Natural killer cell (primary cell): ENCODE measurements at regions not wholly inside any gene's neighbourhood (a gene's known extent, or its start where the extent isn't known, plus 50 kb on each side); places are given as distances from the start of the nearest gene placed in this dataset.

ENCODE experiments used
- ATAC-seq, 3 donors: fragments of 150-1000 bp in 2 of 3; fragments of 200-7000 bp in 1 of 3; cut with Tn5 transposase; 1 replicate in 1 of 3; 2 replicates in 2 of 3; pipeline ENCODE4 v1.10.0; 2021; ENCODE audit warnings: mild to moderate bottlenecking in 2 of 3, moderate library complexity in 2 of 3
- DNase-seq, 2 donors: peaks; one replicate each; pipeline versions ENCODE4 v3.0.0 to v3.0.0-alpha.2; 2013 to 2021; ENCODE audit warnings: mixed read lengths in 1 of 2
- H3K27ac ChIP-seq: one replicate; pipeline ENCODE4 v1.5.1; 2013; ENCODE audit warnings: mild to moderate bottlenecking, low read length
- H3K27me3 ChIP-seq: one replicate; pipeline ENCODE4 v1.6.1; 2013; ENCODE audit warnings: low read length; ENCODE audit not compliant: control insufficient read depth, insufficient read depth
- H3K36me3 ChIP-seq: one replicate; pipeline ENCODE4 v1.6.1; 2013; ENCODE audit warnings: low read length; ENCODE audit not compliant: control insufficient read depth, insufficient read depth
- H3K4me1 ChIP-seq: one replicate; pipeline ENCODE4 v1.6.1; 2013; ENCODE audit warnings: low read length; ENCODE audit not compliant: control insufficient read depth, insufficient read depth
- H3K4me3 ChIP-seq: one replicate; pipeline ENCODE4 v1.5.1; 2013; ENCODE audit warnings: low read length
- H3K9me3 ChIP-seq: one replicate; pipeline ENCODE4 v1.6.1; 2013; ENCODE audit warnings: low read length; ENCODE audit not compliant: control insufficient read depth, insufficient read depth
- H3K27ac Mint-ChIP-seq, 2 donors: one replicate each; pipeline ENCODE4 v1.8.0; 2022; ENCODE audit warnings: mild to moderate bottlenecking in 2 of 2, mixed read lengths in 2 of 2, moderate library complexity in 1 of 2
- H3K27me3 Mint-ChIP-seq, 2 donors: one replicate each; pipeline ENCODE4 v1.8.0; 2022; ENCODE audit warnings: low read depth in 2 of 2, mixed read lengths in 2 of 2
- H3K36me3 Mint-ChIP-seq: one replicate; pipeline ENCODE4 v1.8.0; 2022; ENCODE audit warnings: mixed read lengths
- H3K4me1 Mint-ChIP-seq, 2 donors: one replicate each; pipeline ENCODE4 v1.8.0; 2022; ENCODE audit warnings: mixed read lengths in 2 of 2
- H3K4me3 Mint-ChIP-seq: one replicate; pipeline ENCODE4 v1.8.0; 2022; ENCODE audit warnings: mild to moderate bottlenecking, moderate library complexity, mixed read lengths
- H3K9me3 Mint-ChIP-seq, 2 donors: one replicate each; pipeline ENCODE4 v1.8.0; 2022; ENCODE audit warnings: mixed read lengths in 2 of 2
- WGBS: methylation state at CpG from one replicate; pipeline ENCODE4 v1.1.7; 2013; ENCODE audit warnings: missing lambda C conversion rate; ENCODE audit not compliant: insufficient coverage; 5-methylcytosine and 5-hydroxymethylcytosine counted together
- intact Hi-C: fragments of 100-400 bp; cut with micrococcal nuclease; formaldehyde crosslinking; loops from one replicate; pipeline ENCODE4 v1.14.2; 2022
- TF ChIP-seq, protein P1 (sequence below): fragments of 200-600 bp; IDR thresholded peaks from one replicate; pipeline ENCODE4 v1.8.0; 2022; ENCODE audit warnings: antibody characterized with exemption

DNA sequence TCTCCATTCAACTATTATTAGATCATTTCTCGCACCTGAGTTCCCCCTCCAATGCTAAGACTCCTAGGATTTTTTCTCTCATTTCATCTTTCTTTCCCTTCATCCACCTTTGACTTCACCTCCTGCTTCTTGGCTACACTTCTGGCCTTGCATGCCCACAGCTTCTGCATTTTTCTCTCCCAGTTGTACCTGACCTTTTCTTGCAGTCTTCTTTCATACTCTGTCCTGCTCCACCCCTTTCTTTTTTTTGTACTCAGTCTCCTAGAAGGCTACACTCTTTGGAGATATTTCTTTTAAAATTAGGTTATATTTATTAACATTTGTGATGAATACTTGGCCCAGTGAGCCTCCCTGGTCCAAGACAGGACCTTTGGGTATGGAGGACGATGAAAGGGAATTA, 190.4 kb downstream of the DEPDC1B start:
- H3K27ac ChIP-seq = no peak overlapping the region
- H3K9me3 Mint-ChIP-seq = peaks cover 0 to 4% of the 10 kb centered on the region in 2 donors
- no peak overlapping the region for H3K4me3 ChIP-seq
- no peak overlapping the region for H3K4me3 Mint-ChIP-seq
- no peaks in the 10 kb centered on the region for H3K27me3 ChIP-seq
- no peaks in the 10 kb centered on the region for H3K36me3 ChIP-seq
- intact Hi-C loops = no loop called here
- no peak for ATAC-seq
- no peaks in the 10 kb centered on the region for H3K4me1 ChIP-seq
- no peak for DNase-seq
- TF ChIP-seq, protein P1, sequence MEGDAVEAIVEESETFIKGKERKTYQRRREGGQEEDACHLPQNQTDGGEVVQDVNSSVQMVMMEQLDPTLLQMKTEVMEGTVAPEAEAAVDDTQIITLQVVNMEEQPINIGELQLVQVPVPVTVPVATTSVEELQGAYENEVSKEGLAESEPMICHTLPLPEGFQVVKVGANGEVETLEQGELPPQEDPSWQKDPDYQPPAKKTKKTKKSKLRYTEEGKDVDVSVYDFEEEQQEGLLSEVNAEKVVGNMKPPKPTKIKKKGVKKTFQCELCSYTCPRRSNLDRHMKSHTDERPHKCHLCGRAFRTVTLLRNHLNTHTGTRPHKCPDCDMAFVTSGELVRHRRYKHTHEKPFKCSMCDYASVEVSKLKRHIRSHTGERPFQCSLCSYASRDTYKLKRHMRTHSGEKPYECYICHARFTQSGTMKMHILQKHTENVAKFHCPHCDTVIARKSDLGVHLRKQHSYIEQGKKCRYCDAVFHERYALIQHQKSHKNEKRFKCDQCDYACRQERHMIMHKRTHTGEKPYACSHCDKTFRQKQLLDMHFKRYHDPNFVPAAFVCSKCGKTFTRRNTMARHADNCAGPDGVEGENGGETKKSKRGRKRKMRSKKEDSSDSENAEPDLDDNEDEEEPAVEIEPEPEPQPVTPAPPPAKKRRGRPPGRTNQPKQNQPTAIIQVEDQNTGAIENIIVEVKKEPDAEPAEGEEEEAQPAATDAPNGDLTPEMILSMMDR = no peak
- no peaks in the 10 kb centered on the region for H3K4me1 Mint-ChIP-seq
- H3K36me3 Mint-ChIP-seq = no peaks in the 10 kb centered on the region
- no peaks in the 10 kb centered on the region for H3K9me3 ChIP-seq
- no peak overlapping the region for H3K27ac Mint-ChIP-seq
- no peaks in the 10 kb centered on the region for H3K27me3 Mint-ChIP-seq
- WGBS = 83% methylated on average over 2 of the region's 2 CpGs

DNA sequence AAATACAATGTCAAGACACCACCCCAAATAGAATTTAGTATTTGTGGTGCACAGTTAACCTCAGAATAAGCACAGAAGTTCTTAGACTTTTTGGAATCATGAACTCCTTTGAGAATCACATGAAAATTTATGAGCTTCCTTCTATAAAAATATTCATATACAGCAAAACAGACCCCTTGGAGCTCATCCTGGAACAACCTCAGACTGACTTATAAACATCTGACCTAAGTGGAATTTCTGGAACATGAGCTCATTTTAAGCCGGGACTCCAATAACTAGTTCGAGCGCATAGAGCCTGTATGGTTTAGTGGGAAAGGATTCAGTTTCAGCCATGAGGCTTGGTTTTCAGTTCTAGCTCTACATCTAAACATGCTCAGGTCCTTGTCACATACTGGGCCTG, 192.3 kb downstream of the DEPDC1B start:
- peaks cover 0 to 4% of the 10 kb centered on the region in 2 donors for H3K9me3 Mint-ChIP-seq
- H3K27me3 ChIP-seq = no peaks in the 10 kb centered on the region
- no peak overlapping the region for H3K4me3 ChIP-seq
- no peak for DNase-seq
- no peak overlapping the region for H3K27ac Mint-ChIP-seq
- H3K36me3 ChIP-seq = no peaks in the 10 kb centered on the region
- no peaks in the 10 kb centered on the region for H3K36me3 Mint-ChIP-seq
- WGBS = 97% methylated on average over 3 of the region's 3 CpGs
- TF ChIP-seq, protein P1 = no peak
- no peaks in the 10 kb centered on the region for H3K27me3 Mint-ChIP-seq
- no peaks in the 10 kb centered on the region for H3K4me1 ChIP-seq
- H3K4me1 Mint-ChIP-seq = no peaks in the 10 kb centered on the region
- H3K9me3 ChIP-seq = no peaks in the 10 kb centered on the region
- no peak overlapping the region for H3K4me3 Mint-ChIP-seq
- intact Hi-C loops = no loop called here
- ATAC-seq = no peak
- H3K27ac ChIP-seq = no peak overlapping the region

DNA sequence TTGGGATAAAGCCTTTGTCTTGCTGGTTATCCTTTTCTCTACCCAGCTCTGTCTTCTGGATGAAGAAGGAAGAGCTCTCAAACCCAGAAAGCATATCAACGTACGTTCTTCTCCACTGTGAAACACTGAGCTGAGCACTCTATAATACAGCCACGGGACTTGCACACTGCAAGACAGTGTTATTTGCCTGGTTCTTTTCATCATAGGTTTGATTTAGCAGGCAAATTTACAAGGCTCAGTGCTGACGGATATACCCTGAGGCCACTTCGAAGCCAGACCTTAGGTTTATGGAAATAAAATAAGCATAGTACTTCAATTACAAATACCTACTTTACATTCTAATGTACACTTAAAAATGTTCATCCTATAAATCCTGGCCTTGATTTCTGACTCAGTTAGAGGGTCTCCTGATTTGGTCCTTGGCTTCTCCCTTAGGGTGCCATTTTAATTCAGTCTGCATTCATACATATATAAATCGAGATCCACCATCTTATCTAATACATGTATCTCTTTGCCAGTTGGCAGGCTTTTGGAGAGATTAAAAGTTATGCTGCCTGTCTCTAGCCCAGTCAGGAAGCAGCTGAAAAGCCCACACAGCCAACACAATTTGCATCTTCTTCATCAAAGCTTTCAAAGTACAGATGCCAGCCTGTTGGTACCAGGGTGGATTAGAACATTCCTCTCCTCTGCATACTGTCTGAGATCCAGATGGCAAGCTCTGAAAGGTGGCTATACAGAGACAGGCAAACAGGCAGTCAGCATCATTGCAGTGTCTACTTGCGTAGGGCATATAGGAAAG, 194.4 kb downstream of the DEPDC1B start:
- no peaks in the 10 kb centered on the region for H3K36me3 ChIP-seq
- no peak for DNase-seq
- whole genome bisulfite sequencing = 88% methylated on average over 7 of the region's 7 CpGs
- peaks cover 0 to 3% of the 10 kb centered on the region in 2 donors for H3K9me3 Mint-ChIP-seq
- TF ChIP-seq, protein P1 = no peak
- intact Hi-C loops = no loop called here
- H3K27me3 ChIP-seq = no peaks in the 10 kb centered on the region
- no peaks in the 10 kb centered on the region for H3K9me3 ChIP-seq
- no peak overlapping the region for H3K4me3 Mint-ChIP-seq
- H3K4me3 ChIP-seq = no peak overlapping the region
- no peak for ATAC-seq
- no peaks in the 10 kb centered on the region for H3K36me3 Mint-ChIP-seq
- H3K27ac Mint-ChIP-seq = no peak overlapping the region
- H3K4me1 ChIP-seq = no peaks in the 10 kb centered on the region
- H3K27ac ChIP-seq = no peak overlapping the region
- H3K4me1 Mint-ChIP-seq = no peaks in the 10 kb centered on the region
- H3K27me3 Mint-ChIP-seq = no peaks in the 10 kb centered on the region

DNA sequence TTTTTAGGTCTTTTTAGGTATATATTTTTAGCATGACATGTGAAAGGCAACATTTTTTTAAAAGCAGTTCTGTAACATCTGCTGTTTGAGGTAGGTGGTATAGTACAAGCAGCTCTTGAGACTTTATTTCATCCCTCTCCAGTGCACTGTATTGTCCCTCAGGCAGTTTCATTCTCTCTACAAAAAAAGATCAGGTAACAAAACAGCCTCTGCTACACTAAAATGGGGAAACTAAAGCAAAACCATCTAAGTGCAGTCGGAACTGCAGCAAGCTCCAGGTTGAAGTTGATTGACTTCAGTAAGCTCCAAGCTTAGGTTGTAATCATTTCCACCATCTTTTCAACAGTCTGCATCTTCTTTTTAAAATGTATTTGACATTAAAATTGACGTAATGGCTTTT, 195.6 kb downstream of the DEPDC1B start:
- Histone ChIP-seq H3K4me1 (no peaks in the 10 kb centered on the region), H3K9me3 (no peaks in the 10 kb centered on the region), H3K27ac (no peak overlapping the region), H3K4me3 (no peak overlapping the region), H3K27me3 (no peaks in the 10 kb centered on the region), H3K36me3 (no peaks in the 10 kb centered on the region)
- Mint-ChIP-seq H3K9me3 (no peaks in the 10 kb centered on the region), H3K36me3 (no peaks in the 10 kb centered on the region), H3K4me1 (no peaks in the 10 kb centered on the region), H3K4me3 (no peak overlapping the region), H3K27ac (no peak overlapping the region), H3K27me3 (no peaks in the 10 kb centered on the region)
- no peak for ATAC-seq
- intact Hi-C loops = no loop called here
- WGBS = 73% methylated on average over 2 of the region's 2 CpGs
- DNase-seq = no peak
- TF ChIP-seq, protein P1 = no peak
